ENCODE measurements at regions not wholly inside any gene's neighbourhood (a gene's known extent, or its start where the extent isn't known, plus 50 kb on each side); places are given as distances from the start of the nearest gene placed in this dataset.
"Not testable (repeated sequence)": the region's sequence is repeated elsewhere in the genome, so short reads cannot be mapped to it uniquely, and the experiment has no call there.

DNA sequence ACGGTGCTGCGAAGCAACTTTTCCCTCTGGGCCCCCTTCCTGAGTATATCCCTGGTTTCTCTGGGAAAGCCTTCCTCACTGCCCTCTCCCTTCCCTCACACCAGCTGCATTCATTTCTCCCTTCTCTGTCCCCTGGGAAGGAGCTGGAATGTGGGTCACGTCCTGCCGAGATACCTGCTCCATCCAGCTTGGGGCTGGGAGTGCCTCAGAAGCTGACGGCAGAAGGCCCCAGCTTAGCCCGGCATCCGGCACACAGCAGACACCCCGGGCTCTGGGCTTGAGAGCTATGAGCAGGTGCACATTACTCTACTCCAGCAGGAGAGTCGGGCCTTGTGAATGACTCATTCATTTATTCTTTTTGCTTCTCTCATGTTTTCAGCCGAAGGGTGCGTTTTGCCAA lies 170.6 kb downstream of the TEX29 start:
- Histone ChIP-seq H3K9me3 (ENCODE audit: control insufficient read depth in 1 of 2, low read length in 2 of 2) (peaks cover 0 to 23% of the 10 kb centered on the region in 2 donors), H3K36me3 (ENCODE audit: control insufficient read depth in 1 of 2, insufficient read depth in 2 of 2, low read length in 2 of 2) (no peaks in the 10 kb centered on the region), H3K27ac (ENCODE audit: low read length) (no peak overlapping the region), H3K4me1 (ENCODE audit: control insufficient read depth in 1 of 2, insufficient read depth in 2 of 2, low read length in 2 of 2) (no peaks in the 10 kb centered on the region), H3K27me3 (ENCODE audit: low read depth, low read length) (no peaks in the 10 kb centered on the region), H3K4me3 (ENCODE audit: low read depth in 1 of 2, low read length in 2 of 2) (no peak overlapping the region)

DNA sequence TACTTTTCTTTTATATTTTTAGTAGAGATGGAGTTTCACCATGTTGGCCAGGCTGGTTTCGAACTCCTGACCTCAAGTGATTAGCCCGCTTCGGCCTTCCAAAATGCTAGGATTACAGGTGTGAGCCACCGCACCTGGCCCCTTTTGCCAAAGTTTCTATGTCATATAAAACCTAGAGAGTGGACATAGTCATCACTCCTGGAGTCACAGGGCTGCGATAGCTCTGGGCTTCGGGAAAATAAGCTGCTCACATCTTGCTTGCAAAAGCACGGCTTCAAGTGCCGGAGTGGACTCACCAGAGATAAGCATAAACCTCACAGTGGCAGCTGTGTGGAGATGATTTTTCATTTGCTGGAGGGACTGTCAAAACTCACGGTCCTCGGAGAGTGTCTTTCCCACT lies 171.2 kb downstream of the TEX29 start:
- Histone ChIP-seq H3K4me3 (ENCODE audit: low read depth in 1 of 2, low read length in 2 of 2) (no peak overlapping the region), H3K9me3 (ENCODE audit: control insufficient read depth in 1 of 2, low read length in 2 of 2) (peaks cover 0 to 18% of the 10 kb centered on the region in 2 donors), H3K4me1 (ENCODE audit: control insufficient read depth in 1 of 2, insufficient read depth in 2 of 2, low read length in 2 of 2) (no peaks in the 10 kb centered on the region), H3K27me3 (ENCODE audit: low read depth, low read length) (no peaks in the 10 kb centered on the region), H3K36me3 (ENCODE audit: control insufficient read depth in 1 of 2, insufficient read depth in 2 of 2, low read length in 2 of 2) (no peaks in the 10 kb centered on the region), H3K27ac (ENCODE audit: low read length) (no peak overlapping the region)

DNA sequence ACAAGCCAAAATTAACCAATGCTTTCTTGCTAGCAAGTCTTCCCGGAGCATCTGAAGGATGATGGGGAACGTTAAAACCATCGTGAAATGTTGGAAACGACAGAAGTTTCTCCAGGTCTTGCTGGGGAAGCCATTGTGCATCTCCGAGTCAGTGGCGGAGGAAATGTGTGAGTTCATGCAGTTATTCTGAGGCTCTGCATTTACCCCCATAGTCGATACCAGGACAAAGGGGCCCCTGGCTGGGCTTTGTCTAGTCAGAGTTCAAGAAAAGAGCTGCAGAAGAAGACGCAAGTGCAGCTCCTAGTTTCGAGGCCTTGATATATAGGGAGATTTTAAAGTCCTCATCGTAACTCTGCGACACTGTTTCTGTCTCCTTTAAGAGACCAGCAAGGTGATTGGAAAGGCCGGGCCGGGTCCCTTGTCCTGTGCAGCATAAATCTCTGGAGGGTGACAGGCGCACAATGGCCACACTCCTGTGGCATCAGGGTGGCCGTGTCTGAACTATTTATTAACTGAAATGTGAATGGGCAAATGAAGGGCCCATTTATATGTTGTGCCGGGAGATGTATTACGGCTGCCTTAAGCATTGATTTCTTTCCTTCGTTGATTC lies 172.0 kb downstream of the TEX29 start:
- peaks cover 0 to 12% of the 10 kb centered on the region in 2 donors for H3K9me3 ChIP-seq (ENCODE audit: control insufficient read depth in 1 of 2, low read length in 2 of 2)

DNA sequence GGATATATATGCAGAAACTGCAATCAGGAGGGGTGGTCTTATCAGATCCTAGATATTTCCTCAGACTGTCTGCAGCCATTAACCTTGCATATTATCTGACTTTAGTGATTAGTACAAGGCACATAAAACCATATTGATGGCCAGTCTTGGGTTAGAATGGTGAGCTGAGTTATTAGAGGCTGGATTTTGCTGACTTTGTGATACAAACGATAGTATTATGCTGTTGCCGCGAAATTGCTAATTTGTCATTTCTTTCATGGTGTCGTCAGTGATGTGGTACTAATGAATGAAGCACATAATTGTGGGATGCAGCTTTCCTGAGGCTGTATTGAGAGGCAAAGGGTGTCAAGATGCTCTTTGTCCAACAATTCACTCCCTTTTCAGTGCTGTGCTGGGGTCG lies 172.5 kb downstream of the TEX29 start:
- no peak overlapping the region for H3K4me3 ChIP-seq (ENCODE audit: low read depth in 1 of 2, low read length in 2 of 2)

More for the DNA sequence above, 172.0 kb downstream of the TEX29 start:
- Histone ChIP-seq H3K27ac (ENCODE audit: low read length) (no peak overlapping the region), H3K27me3 (ENCODE audit: low read depth, low read length) (no peaks in the 10 kb centered on the region), H3K4me3 (ENCODE audit: low read depth in 1 of 2, low read length in 2 of 2) (no peak overlapping the region), H3K36me3 (ENCODE audit: control insufficient read depth in 1 of 2, insufficient read depth in 2 of 2, low read length in 2 of 2) (no peaks in the 10 kb centered on the region), H3K4me1 (ENCODE audit: control insufficient read depth in 1 of 2, insufficient read depth in 2 of 2, low read length in 2 of 2) (no peaks in the 10 kb centered on the region)

DNA sequence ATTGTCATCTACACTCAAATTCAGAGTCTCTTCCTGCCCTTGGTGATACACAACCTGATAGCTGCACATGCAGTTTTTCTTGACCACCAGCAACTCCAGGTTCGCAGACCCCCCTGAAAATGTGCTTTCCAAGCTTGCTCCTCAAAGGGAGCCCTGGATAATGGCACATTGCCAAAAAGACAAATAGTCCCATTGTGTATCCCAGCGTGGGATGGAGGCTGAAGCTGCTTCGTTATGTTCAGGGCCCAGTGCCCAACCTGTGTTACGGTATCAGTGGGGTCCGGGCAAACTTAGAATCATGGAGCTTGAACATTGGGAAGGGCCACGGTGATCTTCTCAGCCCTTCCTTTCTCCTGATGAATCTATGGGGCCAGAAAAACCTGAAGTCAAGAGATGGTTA lies 173.0 kb downstream of the TEX29 start:
- H3K27ac ChIP-seq (ENCODE audit: low read length) = no peak overlapping the region
- no peaks in the 10 kb centered on the region for H3K4me1 ChIP-seq (ENCODE audit: control insufficient read depth in 1 of 2, insufficient read depth in 2 of 2, low read length in 2 of 2)
- no peaks in the 10 kb centered on the region for H3K36me3 ChIP-seq (ENCODE audit: control insufficient read depth in 1 of 2, insufficient read depth in 2 of 2, low read length in 2 of 2)
- peaks cover 0 to 1% of the 10 kb centered on the region in 2 donors for H3K9me3 ChIP-seq (ENCODE audit: control insufficient read depth in 1 of 2, low read length in 2 of 2)
- H3K27me3 ChIP-seq (ENCODE audit: low read depth, low read length) = no peaks in the 10 kb centered on the region
- H3K4me3 ChIP-seq (ENCODE audit: low read depth in 1 of 2, low read length in 2 of 2) = no peak overlapping the region

More for the DNA sequence above, 172.5 kb downstream of the TEX29 start:
- Histone ChIP-seq H3K27ac (ENCODE audit: low read length) (no peak overlapping the region), H3K9me3 (ENCODE audit: control insufficient read depth in 1 of 2, low read length in 2 of 2) (peaks cover 0 to 7% of the 10 kb centered on the region in 2 donors), H3K4me1 (ENCODE audit: control insufficient read depth in 1 of 2, insufficient read depth in 2 of 2, low read length in 2 of 2) (no peaks in the 10 kb centered on the region), H3K36me3 (ENCODE audit: control insufficient read depth in 1 of 2, insufficient read depth in 2 of 2, low read length in 2 of 2) (no peaks in the 10 kb centered on the region), H3K27me3 (ENCODE audit: low read depth, low read length) (no peaks in the 10 kb centered on the region)

DNA sequence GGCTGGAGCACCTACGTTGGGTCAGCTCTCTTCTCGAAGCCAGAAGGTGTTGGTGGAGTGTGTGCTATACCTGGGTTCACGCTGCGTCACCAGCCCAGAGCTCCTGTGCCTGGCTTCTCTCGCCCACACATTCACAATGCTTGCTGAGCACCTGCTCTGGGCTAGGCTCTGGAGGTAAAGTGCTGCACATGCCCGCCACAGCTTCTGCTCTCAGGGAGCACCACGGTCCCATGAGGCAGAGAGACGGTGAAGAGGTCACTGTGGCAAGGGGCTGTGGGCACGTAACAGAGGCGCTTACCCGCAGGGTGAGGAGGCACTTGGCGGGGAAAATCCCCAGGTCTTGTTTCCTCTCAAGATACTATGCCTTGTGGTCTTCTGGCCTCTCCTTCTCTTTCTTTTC lies 174.2 kb downstream of the TEX29 start:
- Histone ChIP-seq H3K27ac (ENCODE audit: low read length) (no peak overlapping the region), H3K36me3 (ENCODE audit: control insufficient read depth in 1 of 2, insufficient read depth in 2 of 2, low read length in 2 of 2) (no peaks in the 10 kb centered on the region), H3K4me1 (ENCODE audit: control insufficient read depth in 1 of 2, insufficient read depth in 2 of 2, low read length in 2 of 2) (no peaks in the 10 kb centered on the region), H3K27me3 (ENCODE audit: low read depth, low read length) (no peaks in the 10 kb centered on the region), H3K4me3 (ENCODE audit: low read depth in 1 of 2, low read length in 2 of 2) (no peak overlapping the region), H3K9me3 (ENCODE audit: control insufficient read depth in 1 of 2, low read length in 2 of 2) (no peaks in the 10 kb centered on the region)

DNA sequence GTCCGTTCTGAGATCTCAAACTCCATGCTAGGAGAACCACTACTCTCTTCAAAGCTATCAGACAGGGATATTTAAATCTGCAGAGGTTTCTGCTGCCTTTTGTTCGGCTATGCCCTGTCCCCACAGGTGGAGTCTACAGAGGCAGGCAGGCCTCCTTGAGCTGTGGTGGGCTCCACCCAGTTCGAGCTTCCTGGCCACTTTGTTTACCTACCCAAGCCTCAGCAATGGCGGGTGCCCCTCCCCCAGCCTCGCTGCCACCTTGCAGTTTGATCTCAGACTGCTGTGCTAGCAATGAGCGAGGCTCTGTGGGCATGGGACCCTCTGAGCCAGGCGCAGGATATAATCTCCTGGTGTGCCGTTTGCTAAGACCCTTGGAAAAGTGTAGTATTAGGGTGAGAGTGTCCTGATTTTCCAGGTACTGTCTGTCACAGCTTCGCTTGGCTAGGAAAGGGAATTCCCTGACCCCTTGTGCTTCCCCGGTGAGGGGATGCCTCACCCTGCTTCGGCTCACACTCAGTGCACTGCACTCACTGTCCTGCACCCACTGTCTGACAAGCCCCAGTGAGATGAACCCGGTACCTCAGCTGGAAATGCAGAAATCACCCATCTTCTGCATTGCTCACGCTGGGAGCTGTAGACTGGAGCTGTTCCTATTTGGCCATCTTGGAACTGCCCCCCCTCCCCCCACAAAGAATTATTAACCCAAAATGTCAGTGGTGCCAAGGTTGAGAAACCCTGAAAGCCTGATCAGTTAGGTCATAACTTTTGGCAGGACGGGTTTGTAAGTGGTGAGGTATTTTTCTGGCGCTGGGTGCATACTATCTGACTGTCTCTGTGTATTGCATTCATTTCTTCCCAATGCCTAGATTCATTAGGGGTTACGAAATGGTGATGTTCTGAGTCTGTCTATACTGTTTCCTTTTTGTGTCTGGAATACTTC lies 181.4 kb downstream of the TEX29 start:
- H3K36me3 ChIP-seq (ENCODE audit: control insufficient read depth in 1 of 2, insufficient read depth in 2 of 2, low read length in 2 of 2); H3K27me3 ChIP-seq (ENCODE audit: low read depth, low read length); H3K4me1 ChIP-seq (ENCODE audit: control insufficient read depth in 1 of 2, insufficient read depth in 2 of 2, low read length in 2 of 2); H3K27ac ChIP-seq (ENCODE audit: low read length); H3K4me3 ChIP-seq (ENCODE audit: low read depth in 1 of 2, low read length in 2 of 2): not testable (repeated sequence)
- peaks cover 0 to 11% of the 10 kb centered on the region in 2 donors for H3K9me3 ChIP-seq (ENCODE audit: control insufficient read depth in 1 of 2, low read length in 2 of 2)

DNA sequence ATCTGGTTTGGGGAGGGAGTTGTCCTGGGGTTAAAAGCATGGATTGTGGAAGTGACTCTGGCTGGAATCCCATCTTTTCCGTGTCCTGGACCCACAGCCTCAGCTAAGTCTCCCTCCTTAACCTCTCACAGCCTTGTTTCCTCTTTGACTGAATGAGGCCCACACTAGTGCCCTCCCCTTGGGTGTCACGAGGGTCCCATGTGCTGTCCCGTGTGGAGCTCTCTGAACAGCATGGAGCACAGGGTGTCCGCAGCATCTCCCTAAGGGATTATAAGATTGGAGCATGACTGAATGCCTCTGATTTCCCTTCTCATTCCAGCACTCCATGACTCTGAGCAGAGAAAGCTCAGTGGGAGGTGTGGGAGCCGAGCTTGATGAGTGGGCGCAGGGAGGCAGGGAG lies 182.5 kb downstream of the TEX29 start:
- Histone ChIP-seq H3K27me3 (ENCODE audit: low read depth, low read length) (no peaks in the 10 kb centered on the region), H3K36me3 (ENCODE audit: control insufficient read depth in 1 of 2, insufficient read depth in 2 of 2, low read length in 2 of 2) (no peaks in the 10 kb centered on the region), H3K4me3 (ENCODE audit: low read depth in 1 of 2, low read length in 2 of 2) (no peak overlapping the region), H3K4me1 (ENCODE audit: control insufficient read depth in 1 of 2, insufficient read depth in 2 of 2, low read length in 2 of 2) (no peaks in the 10 kb centered on the region), H3K9me3 (ENCODE audit: control insufficient read depth in 1 of 2, low read length in 2 of 2) (peaks cover 0 to 11% of the 10 kb centered on the region in 2 donors), H3K27ac (ENCODE audit: low read length) (no peak overlapping the region)

DNA sequence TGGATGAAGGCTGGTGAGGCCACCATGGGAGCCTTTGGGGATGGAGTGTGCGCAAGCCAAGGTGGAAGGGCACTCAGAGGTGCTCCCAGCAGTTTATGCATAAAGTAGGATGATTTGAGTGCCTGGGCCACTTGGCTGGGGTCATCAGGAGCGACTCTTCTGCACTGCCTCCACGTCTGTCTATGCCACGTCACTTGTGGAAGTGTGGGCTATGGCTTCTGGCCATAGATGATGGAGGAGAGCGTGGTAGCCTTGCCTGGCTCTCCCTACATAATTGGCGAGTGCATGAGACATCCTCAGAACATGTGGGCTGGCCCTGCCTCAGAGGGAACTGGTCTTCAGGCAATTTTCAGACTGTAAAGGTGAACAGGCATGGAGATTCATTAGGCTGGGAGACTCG lies 182.9 kb downstream of the TEX29 start:
- no peaks in the 10 kb centered on the region for H3K27me3 ChIP-seq (ENCODE audit: low read depth, low read length)
- no peaks in the 10 kb centered on the region for H3K36me3 ChIP-seq (ENCODE audit: control insufficient read depth in 1 of 2, insufficient read depth in 2 of 2, low read length in 2 of 2)
- H3K27ac ChIP-seq (ENCODE audit: low read length) = no peak overlapping the region
- no peaks in the 10 kb centered on the region for H3K4me1 ChIP-seq (ENCODE audit: control insufficient read depth in 1 of 2, insufficient read depth in 2 of 2, low read length in 2 of 2)
- H3K4me3 ChIP-seq (ENCODE audit: low read depth in 1 of 2, low read length in 2 of 2) = no peak overlapping the region
- H3K9me3 ChIP-seq (ENCODE audit: control insufficient read depth in 1 of 2, low read length in 2 of 2) = peaks cover 0 to 11% of the 10 kb centered on the region in 2 donors

DNA sequence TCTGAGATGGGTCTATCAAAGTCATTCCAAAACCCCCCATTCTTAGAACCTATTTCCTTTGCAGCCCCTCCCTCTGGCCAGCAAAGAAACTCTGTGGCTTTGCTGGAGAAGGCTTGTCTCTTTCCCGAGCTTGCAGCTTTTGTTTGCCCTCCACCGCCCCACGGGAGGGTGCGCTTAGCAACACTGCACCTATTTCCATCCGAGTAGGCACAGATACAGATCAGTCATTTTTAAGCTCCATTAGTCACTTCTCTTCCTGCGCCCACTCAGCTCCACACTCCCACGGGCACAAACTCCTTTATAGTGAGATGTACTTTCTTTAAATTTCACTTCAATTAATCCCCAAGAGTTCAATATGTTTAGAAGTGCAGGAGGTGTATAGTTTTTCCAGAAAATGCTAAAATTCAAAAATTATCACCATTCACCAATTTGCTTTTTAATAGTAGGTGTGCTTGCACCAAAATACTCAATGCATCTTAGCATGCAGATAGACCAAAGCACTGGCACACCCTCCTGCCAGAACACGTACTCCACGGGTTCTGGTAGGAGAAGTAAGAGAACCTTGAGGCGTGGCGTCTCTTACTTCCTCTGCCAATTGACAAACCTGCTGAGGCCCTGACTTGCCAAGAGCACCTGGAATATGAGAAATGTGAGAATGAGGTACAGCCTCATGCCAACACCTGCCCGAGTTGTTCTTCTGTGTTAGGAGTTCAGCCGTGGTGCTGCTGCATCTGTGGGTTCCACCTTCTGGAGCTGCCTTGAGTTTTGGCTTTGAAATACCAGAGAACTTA lies 183.7 kb downstream of the TEX29 start:
- H3K27ac ChIP-seq (ENCODE audit: low read length) = no peak overlapping the region
- H3K9me3 ChIP-seq (ENCODE audit: control insufficient read depth in 1 of 2, low read length in 2 of 2) = peaks cover 0 to 11% of the 10 kb centered on the region in 2 donors
- no peaks in the 10 kb centered on the region for H3K27me3 ChIP-seq (ENCODE audit: low read depth, low read length)
- H3K4me3 ChIP-seq (ENCODE audit: low read depth in 1 of 2, low read length in 2 of 2) = no peak overlapping the region
- no peaks in the 10 kb centered on the region for H3K36me3 ChIP-seq (ENCODE audit: control insufficient read depth in 1 of 2, insufficient read depth in 2 of 2, low read length in 2 of 2)
- H3K4me1 ChIP-seq (ENCODE audit: control insufficient read depth in 1 of 2, insufficient read depth in 2 of 2, low read length in 2 of 2) = no peaks in the 10 kb centered on the region

DNA sequence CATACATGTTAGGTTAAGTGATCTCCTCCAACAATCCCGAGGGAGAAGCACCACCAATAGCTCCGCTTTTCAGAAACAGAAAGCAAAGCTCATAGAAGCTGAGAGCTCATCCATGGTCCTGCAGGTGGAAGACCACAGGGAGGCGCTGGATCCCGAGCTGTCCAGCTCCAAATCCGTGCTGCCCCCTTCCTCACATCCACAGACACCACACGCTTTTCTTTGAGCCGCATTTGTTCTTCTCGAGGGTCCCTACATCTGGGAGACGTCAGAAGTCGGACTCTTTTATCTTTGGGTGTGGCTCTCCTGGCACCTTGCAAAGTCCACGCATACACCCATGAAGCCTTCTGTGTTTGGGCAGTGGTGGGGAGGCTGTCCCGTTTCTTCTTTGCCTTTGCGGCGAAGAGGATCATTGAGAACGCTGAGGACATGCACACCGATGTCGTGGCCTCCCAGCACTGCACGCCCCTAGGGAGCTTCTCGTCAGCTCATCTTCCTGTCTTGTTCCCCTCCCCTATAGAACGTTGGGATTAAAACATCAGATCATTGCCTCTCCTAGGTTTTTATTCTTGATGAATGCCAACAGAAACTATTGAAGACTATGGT lies 184.8 kb downstream of the TEX29 start:
- no peak overlapping the region for H3K4me3 ChIP-seq (ENCODE audit: low read depth in 1 of 2, low read length in 2 of 2)
- H3K27ac ChIP-seq (ENCODE audit: low read length) = no peak overlapping the region
- no peaks in the 10 kb centered on the region for H3K4me1 ChIP-seq (ENCODE audit: control insufficient read depth in 1 of 2, insufficient read depth in 2 of 2, low read length in 2 of 2)
- peaks cover 0 to 11% of the 10 kb centered on the region in 2 donors for H3K9me3 ChIP-seq (ENCODE audit: control insufficient read depth in 1 of 2, low read length in 2 of 2)
- no peaks in the 10 kb centered on the region for H3K27me3 ChIP-seq (ENCODE audit: low read depth, low read length)
- H3K36me3 ChIP-seq (ENCODE audit: control insufficient read depth in 1 of 2, insufficient read depth in 2 of 2, low read length in 2 of 2) = no peaks in the 10 kb centered on the region

Measured in muscle layer of duodenum (tissue), 2 donors.